ENCODE measurements at regions not wholly inside any gene's neighbourhood (a gene's known extent, or its start where the extent isn't known, plus 50 kb on each side); places are given as distances from the start of the nearest gene placed in this dataset.

- no peak for DNase-seq
- no peak overlapping the region for H3K9ac ChIP-seq (ENCODE audit: low read length)
- no peak overlapping the region for H2AFZ ChIP-seq (ENCODE audit: low read length)
- no peak overlapping the region for H3K4me3 ChIP-seq (ENCODE audit: low read length)
- no peaks in the 10 kb centered on the region for H3K9me3 ChIP-seq (replicated peaks; ENCODE audit: insufficient read depth, low read length)
- TF ChIP-seq EZH2phosphoT487 (IDR thresholded peaks at IDR 0.05; ENCODE audit: low read length) (no peak), CTCF (IDR thresholded peaks at IDR 0.05; ENCODE audit: low read length) (no peak), EZH2 (optimal IDR thresholded peaks at IDR 0.05; ENCODE audit: low read depth, low read length) (no peak)
- H3K4me1 ChIP-seq (ENCODE audit: low read length), result no peaks in the 10 kb centered on the region
- no peaks in the 10 kb centered on the region for H3K9me2 ChIP-seq (replicated peaks; ENCODE audit: insufficient read depth, low read length)
- H3K27ac ChIP-seq (ENCODE audit: low read length), result no peak overlapping the region
- no peaks in the 10 kb centered on the region for H3K79me2 ChIP-seq (ENCODE audit: low read length)
- H4K20me1 ChIP-seq (ENCODE audit: insufficient read depth, low read length), result no peaks in the 10 kb centered on the region
- no peaks in the 10 kb centered on the region for H3K27me3 ChIP-seq (replicated peaks; ENCODE audit: insufficient read depth, low read length)
- no peak overlapping the region for H3K4me2 ChIP-seq (ENCODE audit: low read depth, low read length)
- H3F3A ChIP-seq (ENCODE audit: insufficient read depth, low read length), result no peaks in the 10 kb centered on the region
- no peaks in the 10 kb centered on the region for H3K36me3 ChIP-seq (replicated peaks; ENCODE audit: insufficient read depth, low read length)
These were observed 214.1 kb downstream of the HS3ST3B1 start for GRCh38 chr17:14514973-14515372.

- Histone ChIP-seq H3K79me2 (ENCODE audit: low read length) (no peaks in the 10 kb centered on the region), H3F3A (ENCODE audit: insufficient read depth, low read length) (no peaks in the 10 kb centered on the region), H2AFZ (ENCODE audit: low read length) (no peak overlapping the region), H3K27me3 (replicated peaks; ENCODE audit: insufficient read depth, low read length) (no peaks in the 10 kb centered on the region), H3K9ac (ENCODE audit: low read length) (no peak overlapping the region), H3K4me2 (ENCODE audit: low read depth, low read length) (no peak overlapping the region), H3K27ac (ENCODE audit: low read length) (no peak overlapping the region), H3K9me3 (replicated peaks; ENCODE audit: insufficient read depth, low read length) (no peaks in the 10 kb centered on the region), H3K36me3 (replicated peaks; ENCODE audit: insufficient read depth, low read length) (no peaks in the 10 kb centered on the region), H3K4me1 (ENCODE audit: low read length) (no peaks in the 10 kb centered on the region), H3K4me3 (ENCODE audit: low read length) (no peak overlapping the region), H3K9me2 (replicated peaks; ENCODE audit: insufficient read depth, low read length) (no peaks in the 10 kb centered on the region), H4K20me1 (ENCODE audit: insufficient read depth, low read length) (no peaks in the 10 kb centered on the region)
- DNase-seq, result no peak
- TF ChIP-seq EZH2 (optimal IDR thresholded peaks at IDR 0.05; ENCODE audit: low read depth, low read length) (no peak), EZH2phosphoT487 (IDR thresholded peaks at IDR 0.05; ENCODE audit: low read length) (no peak), CTCF (IDR thresholded peaks at IDR 0.05; ENCODE audit: low read length) (no peak)
These were observed 213.0 kb downstream of the HS3ST3B1 start for GRCh38 chr17:14513835-14514234.

GRCh38 chr17:14510136-14510535 lies 209.3 kb downstream of the HS3ST3B1 start:
- TF ChIP-seq CTCF (IDR thresholded peaks at IDR 0.05; ENCODE audit: low read length), result no peak
- TF ChIP-seq EZH2 (optimal IDR thresholded peaks at IDR 0.05; ENCODE audit: low read depth, low read length), result no peak
- no peak for TF ChIP-seq EZH2phosphoT487 (IDR thresholded peaks at IDR 0.05; ENCODE audit: low read length)
- no peaks in the 10 kb centered on the region for H3F3A ChIP-seq (ENCODE audit: insufficient read depth, low read length)
- no peaks in the 10 kb centered on the region for H3K79me2 ChIP-seq (ENCODE audit: low read length)
- no peak overlapping the region for H3K27ac ChIP-seq (ENCODE audit: low read length)
- no peaks in the 10 kb centered on the region for H3K27me3 ChIP-seq (replicated peaks; ENCODE audit: insufficient read depth, low read length)
- H3K36me3 ChIP-seq (replicated peaks; ENCODE audit: insufficient read depth, low read length), result no peaks in the 10 kb centered on the region
- H3K9me2 ChIP-seq (replicated peaks; ENCODE audit: insufficient read depth, low read length), result no peaks in the 10 kb centered on the region
- H2AFZ ChIP-seq (ENCODE audit: low read length), result no peak overlapping the region
- no peaks in the 10 kb centered on the region for H4K20me1 ChIP-seq (ENCODE audit: insufficient read depth, low read length)
- H3K9me3 ChIP-seq (replicated peaks; ENCODE audit: insufficient read depth, low read length), result no peaks in the 10 kb centered on the region
- H3K4me1 ChIP-seq (ENCODE audit: low read length), result no peaks in the 10 kb centered on the region
- no peak for DNase-seq
- H3K4me3 ChIP-seq (ENCODE audit: low read length), result no peak overlapping the region
- no peak overlapping the region for H3K9ac ChIP-seq (ENCODE audit: low read length)
- H3K4me2 ChIP-seq (ENCODE audit: low read depth, low read length), result no peak overlapping the region
